DOHH2 (cell line): ENCODE measurements at regions not wholly inside any gene's neighbourhood (a gene's known extent, or its start where the extent isn't known, plus 50 kb on each side); places are given as distances from the start of the nearest gene placed in this dataset.

Experiments used
- EZH2phosphoT487 ChIP-seq: fragments of 200-600 bp; sonication (generic); IDR thresholded peaks from 2 replicates; pipeline ENCODE4 v1.6.1; 2017; ENCODE audit warnings: borderline replicate concordance, mild to moderate bottlenecking, antibody characterized with exemption, low read length, moderate library complexity, mixed read lengths
- TF ChIP-seq, protein P1 (sequence below): fragments of 200-600 bp; sonication (generic); IDR thresholded peaks from one replicate; pipeline ENCODE4 v1.5.1; 2014; ENCODE audit warnings: antibody characterized with exemption, mild to moderate bottlenecking, low read depth, low read length; ENCODE audit not compliant: poor library complexity, severe bottlenecking

DNA sequence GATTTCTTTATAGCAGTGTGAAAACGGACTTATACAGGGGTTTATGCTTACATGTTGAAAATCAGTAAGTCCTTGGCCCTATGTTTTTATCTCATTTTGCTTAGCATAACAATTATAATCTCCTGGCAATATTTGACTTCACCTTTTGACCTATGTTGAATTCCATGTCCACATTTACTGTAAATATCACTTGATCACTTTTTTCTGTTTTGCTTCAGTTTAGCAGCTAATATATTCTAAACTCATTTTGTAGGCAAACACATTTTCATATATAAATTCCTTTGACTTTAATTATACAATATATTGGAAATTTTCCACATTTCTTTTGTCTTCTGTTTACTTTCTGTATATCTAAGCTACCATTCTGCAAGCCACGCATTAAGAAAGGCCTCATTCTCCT lies 674.0 kb downstream of the MAT2B start:
- TF ChIP-seq, protein P1, sequence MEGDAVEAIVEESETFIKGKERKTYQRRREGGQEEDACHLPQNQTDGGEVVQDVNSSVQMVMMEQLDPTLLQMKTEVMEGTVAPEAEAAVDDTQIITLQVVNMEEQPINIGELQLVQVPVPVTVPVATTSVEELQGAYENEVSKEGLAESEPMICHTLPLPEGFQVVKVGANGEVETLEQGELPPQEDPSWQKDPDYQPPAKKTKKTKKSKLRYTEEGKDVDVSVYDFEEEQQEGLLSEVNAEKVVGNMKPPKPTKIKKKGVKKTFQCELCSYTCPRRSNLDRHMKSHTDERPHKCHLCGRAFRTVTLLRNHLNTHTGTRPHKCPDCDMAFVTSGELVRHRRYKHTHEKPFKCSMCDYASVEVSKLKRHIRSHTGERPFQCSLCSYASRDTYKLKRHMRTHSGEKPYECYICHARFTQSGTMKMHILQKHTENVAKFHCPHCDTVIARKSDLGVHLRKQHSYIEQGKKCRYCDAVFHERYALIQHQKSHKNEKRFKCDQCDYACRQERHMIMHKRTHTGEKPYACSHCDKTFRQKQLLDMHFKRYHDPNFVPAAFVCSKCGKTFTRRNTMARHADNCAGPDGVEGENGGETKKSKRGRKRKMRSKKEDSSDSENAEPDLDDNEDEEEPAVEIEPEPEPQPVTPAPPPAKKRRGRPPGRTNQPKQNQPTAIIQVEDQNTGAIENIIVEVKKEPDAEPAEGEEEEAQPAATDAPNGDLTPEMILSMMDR = no peak
- no peak for TF ChIP-seq EZH2phosphoT487
